22Rv1 (cell line): ENCODE measurements at regions not wholly inside any gene's neighbourhood (a gene's known extent, or its start where the extent isn't known, plus 50 kb on each side); places are given as distances from the start of the nearest gene placed in this dataset.

Experiments used
- H3K27ac ChIP-seq: fragments of 450-650 bp; 2 replicates; pipeline ENCODE4 v1.5.1; 2017
- CTCF ChIP-seq: fragments of 450-650 bp; IDR thresholded peaks from 2 replicates; pipeline ENCODE4 v1.5.1; 2017; ENCODE audit warnings: mild to moderate bottlenecking
- ZFX ChIP-seq: fragments of 450-650 bp; IDR thresholded peaks from 2 replicates; pipeline ENCODE4 v1.6.1; 2017; ENCODE audit warnings: antibody characterized with exemption, borderline replicate concordance

- TF ChIP-seq CTCF, result no peak
- TF ChIP-seq ZFX, result no peak
These were observed 135.3 kb downstream of the WSCD1 start for GRCh38 chr17:6205525-6205924.

GRCh38 chr17:6205033-6205432 is 134.9 kb downstream of the WSCD1 start:
- no peak for TF ChIP-seq CTCF
- no peak for TF ChIP-seq ZFX
- no peak overlapping the region for H3K27ac ChIP-seq

More at GRCh38 chr17:6205525-6205924, 135.3 kb downstream of the WSCD1 start:
- no peak overlapping the region for H3K27ac ChIP-seq

GRCh38 chr17:6204203-6204722 is 134.1 kb downstream of the WSCD1 start:
- no peak overlapping the region for H3K27ac ChIP-seq
- TF ChIP-seq ZFX, result no peak
- TF ChIP-seq CTCF, result no peak

GRCh38 chr17:6196355-6196754 is 126.2 kb downstream of the WSCD1 start:
- no peak overlapping the region for H3K27ac ChIP-seq
- TF ChIP-seq CTCF, result no peak
- no peak for TF ChIP-seq ZFX

- no peak for TF ChIP-seq ZFX
- no peak for TF ChIP-seq CTCF
- H3K27ac ChIP-seq, result no peak overlapping the region
These were observed 124.9 kb downstream of the WSCD1 start for GRCh38 chr17:6195123-6195522.

- TF ChIP-seq CTCF (no peak), ZFX (no peak)
- no peak overlapping the region for H3K27ac ChIP-seq
These were observed 121.5 kb downstream of the WSCD1 start for GRCh38 chr17:6191405-6192324.

GRCh38 chr17:6187836-6188235 is 117.7 kb downstream of the WSCD1 start:
- TF ChIP-seq ZFX (no peak), CTCF (no peak)
- no peak overlapping the region for H3K27ac ChIP-seq
